ENCODE measurements at regions not wholly inside any gene's neighbourhood (a gene's known extent, or its start where the extent isn't known, plus 50 kb on each side); places are given as distances from the start of the nearest gene placed in this dataset.

DNA sequence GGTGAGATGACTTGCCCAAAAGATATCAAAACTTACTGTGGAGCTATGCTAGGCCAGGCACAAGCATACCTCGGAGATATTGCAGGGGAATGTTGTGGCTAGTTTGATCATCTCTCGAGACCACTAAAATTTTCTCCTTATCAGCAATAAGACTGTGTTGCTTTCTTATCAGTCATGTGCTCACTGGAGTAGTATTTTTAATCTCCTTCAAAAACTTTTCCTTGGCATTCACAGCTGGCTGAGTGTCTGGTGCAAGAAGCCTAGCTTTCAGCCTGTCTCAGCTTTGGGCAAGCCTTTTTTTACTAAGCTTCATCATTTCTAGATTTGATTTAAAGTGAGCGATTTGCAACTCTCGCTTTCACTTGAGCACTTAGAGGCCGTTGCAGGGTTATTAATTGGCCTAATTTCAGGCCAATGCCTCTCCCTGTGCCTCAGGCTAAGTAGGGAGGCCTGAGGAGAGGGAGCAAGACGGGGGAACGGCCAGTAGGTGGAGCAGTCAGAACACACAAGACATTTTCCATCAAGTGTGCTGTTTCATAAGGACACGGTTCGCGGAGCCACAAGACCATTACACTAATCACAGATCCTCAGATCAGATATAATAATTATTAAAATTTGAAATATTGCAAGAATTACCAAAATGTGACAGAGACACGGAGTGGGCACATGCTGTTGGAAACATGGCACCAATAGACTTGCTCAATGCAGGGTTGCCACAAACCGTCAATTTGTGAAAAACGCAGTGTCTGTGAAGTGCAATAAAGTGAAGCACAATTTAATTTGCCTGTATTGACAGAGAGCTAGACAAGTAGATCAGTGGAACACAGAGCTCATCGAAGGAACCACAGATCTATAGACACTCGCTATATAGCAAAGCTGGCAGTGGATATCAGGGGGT, 106.8 kb upstream of the SIRPG start:
- no peak overlapping the region for H3K4ac ChIP-seq (ENCODE audit: low read depth in 1 of 2, low read length in 2 of 2)
- peaks cover 2% of the 10 kb centered on the region for H3K4me1 ChIP-seq (ENCODE audit: control insufficient read depth, insufficient read depth, low read depth, low read length)
- WGBS = 37% methylated on average over 15 of the region's 15 CpGs
- H4K91ac ChIP-seq (ENCODE audit: low read length) = no peak overlapping the region
- no peak overlapping the region for H3K4me2 ChIP-seq (ENCODE audit: low read length, poor library complexity, severe bottlenecking)
- no peaks in the 10 kb centered on the region for H3K36me3 ChIP-seq (ENCODE audit: control insufficient read depth in 1 of 2, insufficient read depth in 2 of 2, low read depth in 1 of 2, low read length in 2 of 2)
- H4K8ac ChIP-seq (ENCODE audit: low read length) = no peak overlapping the region
- no peak overlapping the region for H2BK120ac ChIP-seq (ENCODE audit: low read depth, low read length)
- no peak overlapping the region for H2AK5ac ChIP-seq (ENCODE audit: low read length, severe bottlenecking)
- H3K14ac ChIP-seq (ENCODE audit: low read length in 2 of 2) = no peak overlapping the region
- H2BK5ac ChIP-seq (ENCODE audit: low read depth, low read length, poor library complexity, severe bottlenecking) = no peak overlapping the region
- no peaks in the 10 kb centered on the region for H3K27me3 ChIP-seq (ENCODE audit: control insufficient read depth in 1 of 2, insufficient read depth in 1 of 2, low read length in 2 of 2)
- no peak overlapping the region for H3K27ac ChIP-seq (ENCODE audit: low read length, poor library complexity, severe bottlenecking)
- H2AFZ ChIP-seq (ENCODE audit: low read depth, low read length) = no peak overlapping the region
- no peaks in the 10 kb centered on the region for H3K9me3 ChIP-seq (ENCODE audit: control insufficient read depth, low read length)
- H2BK15ac ChIP-seq (ENCODE audit: low read depth, poor library complexity, severe bottlenecking) = no peak overlapping the region
- H3K23ac ChIP-seq (ENCODE audit: low read length in 2 of 2) = no peak overlapping the region
- no peak overlapping the region for H3K18ac ChIP-seq (ENCODE audit: low read depth in 1 of 2, low read length in 2 of 2)
- H3K4me3 ChIP-seq (ENCODE audit: insufficient read depth in 1 of 2, low read depth in 1 of 2, low read length in 2 of 2) = no peak overlapping the region
- peak overlapping the region; percentile 55 for H3K9ac ChIP-seq (ENCODE audit: low read length)
- H2BK12ac ChIP-seq (ENCODE audit: low read length in 2 of 2) = no peak overlapping the region
- peak; percentile 85 for DNase-seq
- H3K79me1 ChIP-seq (replicated peaks; ENCODE audit: low read length, poor library complexity, severe bottlenecking) = no peaks in the 10 kb centered on the region

DNA sequence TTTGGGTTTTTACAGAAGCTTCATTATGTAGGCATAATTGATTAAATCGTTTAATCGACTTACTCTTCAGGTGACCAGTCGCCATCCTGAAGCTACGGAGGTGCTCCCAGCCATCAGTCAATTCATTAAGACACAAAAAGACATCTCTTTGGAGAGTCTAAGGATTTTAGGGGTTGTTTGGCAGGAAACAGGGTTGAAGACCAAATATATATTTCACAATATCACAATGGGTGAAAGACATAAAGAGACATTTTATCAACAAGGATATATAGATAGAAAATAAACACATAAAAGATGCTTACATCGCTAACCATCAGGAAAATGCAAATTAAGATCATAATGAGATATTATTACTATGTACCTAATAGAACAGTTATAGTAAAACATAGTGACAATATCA, 104.0 kb upstream of the SIRPG start:
- no peaks in the 10 kb centered on the region for H3K36me3 ChIP-seq (ENCODE audit: control insufficient read depth in 1 of 2, insufficient read depth in 2 of 2, low read depth in 1 of 2, low read length in 2 of 2)
- no peak overlapping the region for H2AK5ac ChIP-seq (ENCODE audit: low read length, severe bottlenecking)
- no peak overlapping the region for H4K8ac ChIP-seq (ENCODE audit: low read length)
- H2AFZ ChIP-seq (ENCODE audit: low read depth, low read length) = no peak overlapping the region
- H3K4ac ChIP-seq (ENCODE audit: low read depth in 1 of 2, low read length in 2 of 2) = no peak overlapping the region
- no peak overlapping the region for H2BK5ac ChIP-seq (ENCODE audit: low read depth, low read length, poor library complexity, severe bottlenecking)
- no peak overlapping the region for H3K18ac ChIP-seq (ENCODE audit: low read depth in 1 of 2, low read length in 2 of 2)
- H3K27ac ChIP-seq (ENCODE audit: low read length, poor library complexity, severe bottlenecking) = no peak overlapping the region
- no peak for DNase-seq
- no peaks in the 10 kb centered on the region for H3K9me3 ChIP-seq (ENCODE audit: control insufficient read depth, low read length)
- no peak overlapping the region for H3K4me3 ChIP-seq (ENCODE audit: insufficient read depth in 1 of 2, low read depth in 1 of 2, low read length in 2 of 2)
- no peak overlapping the region for H3K14ac ChIP-seq (ENCODE audit: low read length in 2 of 2)
- H3K9ac ChIP-seq (ENCODE audit: low read length) = peak overlapping the region; percentile 55
- WGBS = 100% methylated on average over 2 of the region's 5 CpGs
- H2BK120ac ChIP-seq (ENCODE audit: low read depth, low read length) = no peak overlapping the region
- H3K23ac ChIP-seq (ENCODE audit: low read length in 2 of 2) = no peak overlapping the region
- no peaks in the 10 kb centered on the region for H3K79me1 ChIP-seq (replicated peaks; ENCODE audit: low read length, poor library complexity, severe bottlenecking)
- H2BK12ac ChIP-seq (ENCODE audit: low read length in 2 of 2) = no peak overlapping the region
- H4K91ac ChIP-seq (ENCODE audit: low read length) = no peak overlapping the region
- no peak overlapping the region for H2BK15ac ChIP-seq (ENCODE audit: low read depth, poor library complexity, severe bottlenecking)
- H3K27me3 ChIP-seq (ENCODE audit: control insufficient read depth in 1 of 2, insufficient read depth in 1 of 2, low read length in 2 of 2) = no peaks in the 10 kb centered on the region
- H3K4me1 ChIP-seq (ENCODE audit: control insufficient read depth, insufficient read depth, low read depth, low read length) = peaks cover 4% of the 10 kb centered on the region
- H3K4me2 ChIP-seq (ENCODE audit: low read length, poor library complexity, severe bottlenecking) = no peak overlapping the region

DNA sequence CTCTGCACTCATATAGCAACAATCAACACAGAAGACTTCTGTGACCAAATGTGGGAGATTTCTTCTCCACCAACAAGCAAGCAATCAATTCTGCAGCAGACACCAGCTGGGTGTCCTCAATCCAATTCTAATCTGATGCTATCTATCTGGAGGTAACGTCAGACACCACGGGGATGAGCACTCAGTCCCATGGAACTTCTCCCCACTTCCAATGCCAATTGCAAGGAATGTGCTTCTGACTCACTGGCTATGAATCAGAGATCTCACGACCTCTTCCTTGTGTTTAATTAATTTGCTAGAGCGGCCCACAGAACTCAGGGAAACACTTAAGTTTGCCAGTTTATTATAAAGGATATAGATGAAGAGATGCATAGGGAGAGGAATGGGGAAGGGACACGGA, 103.5 kb upstream of the SIRPG start:
- Histone ChIP-seq H3K23ac (ENCODE audit: low read length in 2 of 2) (no peak overlapping the region), H3K36me3 (ENCODE audit: control insufficient read depth in 1 of 2, insufficient read depth in 2 of 2, low read depth in 1 of 2, low read length in 2 of 2) (no peaks in the 10 kb centered on the region), H3K14ac (ENCODE audit: low read length in 2 of 2) (no peak overlapping the region), H3K4me3 (ENCODE audit: insufficient read depth in 1 of 2, low read depth in 1 of 2, low read length in 2 of 2) (no peak overlapping the region), H2AFZ (ENCODE audit: low read depth, low read length) (no peak overlapping the region), H4K91ac (ENCODE audit: low read length) (no peak overlapping the region), H3K27ac (ENCODE audit: low read length, poor library complexity, severe bottlenecking) (no peak overlapping the region), H2BK5ac (ENCODE audit: low read depth, low read length, poor library complexity, severe bottlenecking) (no peak overlapping the region), H4K8ac (ENCODE audit: low read length) (no peak overlapping the region), H3K4ac (ENCODE audit: low read depth in 1 of 2, low read length in 2 of 2) (no peak overlapping the region), H3K9me3 (ENCODE audit: control insufficient read depth, low read length) (no peaks in the 10 kb centered on the region), H2BK120ac (ENCODE audit: low read depth, low read length) (no peak overlapping the region), H3K4me2 (ENCODE audit: low read length, poor library complexity, severe bottlenecking) (no peak overlapping the region), H3K27me3 (ENCODE audit: control insufficient read depth in 1 of 2, insufficient read depth in 1 of 2, low read length in 2 of 2) (no peaks in the 10 kb centered on the region), H2BK12ac (ENCODE audit: low read length in 2 of 2) (no peak overlapping the region), H3K79me1 (replicated peaks; ENCODE audit: low read length, poor library complexity, severe bottlenecking) (no peaks in the 10 kb centered on the region), H2BK15ac (ENCODE audit: low read depth, poor library complexity, severe bottlenecking) (no peak overlapping the region), H3K9ac (ENCODE audit: low read length) (peak overlapping the region; percentile 55), H3K18ac (ENCODE audit: low read depth in 1 of 2, low read length in 2 of 2) (no peak overlapping the region), H3K4me1 (ENCODE audit: control insufficient read depth, insufficient read depth, low read depth, low read length) (peaks cover 4% of the 10 kb centered on the region), H2AK5ac (ENCODE audit: low read length, severe bottlenecking) (no peak overlapping the region)
- WGBS = 15% methylated on average over 5 of the region's 5 CpGs
- peak; percentile 91 for DNase-seq

DNA sequence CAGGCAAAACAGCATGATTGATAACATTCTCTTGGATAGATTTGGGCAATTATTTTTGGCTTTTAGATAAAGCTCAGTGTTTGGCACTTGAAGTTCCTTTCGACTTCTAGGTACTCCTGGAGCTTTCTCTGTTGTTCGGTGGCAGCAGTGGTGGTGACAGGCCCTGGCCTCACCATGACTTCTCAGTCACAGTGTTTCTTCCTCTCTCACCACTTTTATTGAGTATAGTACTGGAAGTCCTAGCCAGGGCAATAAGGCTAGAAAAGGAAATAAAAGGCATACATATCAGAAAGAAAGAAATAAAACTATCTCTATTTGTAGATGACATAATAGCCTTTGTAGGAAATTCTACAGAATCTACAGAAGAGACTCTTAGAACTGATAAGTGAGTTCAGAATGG, 101.2 kb upstream of the SIRPG start:
- no peaks in the 10 kb centered on the region for H3K36me3 ChIP-seq (ENCODE audit: control insufficient read depth in 1 of 2, insufficient read depth in 2 of 2, low read depth in 1 of 2, low read length in 2 of 2)
- H3K9ac ChIP-seq (ENCODE audit: low read length) = no peak overlapping the region
- H3K4me1 ChIP-seq (ENCODE audit: control insufficient read depth, insufficient read depth, low read depth, low read length) = peaks cover 4% of the 10 kb centered on the region
- no peaks in the 10 kb centered on the region for H3K27me3 ChIP-seq (ENCODE audit: control insufficient read depth in 1 of 2, insufficient read depth in 1 of 2, low read length in 2 of 2)
- H3K4ac ChIP-seq (ENCODE audit: low read depth in 1 of 2, low read length in 2 of 2) = no peak overlapping the region
- no peak overlapping the region for H2BK120ac ChIP-seq (ENCODE audit: low read depth, low read length)
- peak overlapping the region; percentile 64 for H3K27ac ChIP-seq (ENCODE audit: low read length, poor library complexity, severe bottlenecking)
- no peaks in the 10 kb centered on the region for H3K9me3 ChIP-seq (ENCODE audit: control insufficient read depth, low read length)
- DNase-seq = no peak
- WGBS = no CpG with 5 or more reads among the region's 2 CpGs
- no peak overlapping the region for H4K91ac ChIP-seq (ENCODE audit: low read length)
- H3K14ac ChIP-seq (ENCODE audit: low read length in 2 of 2) = no peak overlapping the region
- H2BK12ac ChIP-seq (ENCODE audit: low read length in 2 of 2) = no peak overlapping the region
- H2BK5ac ChIP-seq (ENCODE audit: low read depth, low read length, poor library complexity, severe bottlenecking) = no peak overlapping the region
- H2AK5ac ChIP-seq (ENCODE audit: low read length, severe bottlenecking) = no peak overlapping the region
- H3K18ac ChIP-seq (ENCODE audit: low read depth in 1 of 2, low read length in 2 of 2) = no peak overlapping the region
- H3K4me3 ChIP-seq (ENCODE audit: insufficient read depth in 1 of 2, low read depth in 1 of 2, low read length in 2 of 2) = no peak overlapping the region
- no peak overlapping the region for H3K23ac ChIP-seq (ENCODE audit: low read length in 2 of 2)
- H3K79me1 ChIP-seq (replicated peaks; ENCODE audit: low read length, poor library complexity, severe bottlenecking) = no peaks in the 10 kb centered on the region
- no peak overlapping the region for H3K4me2 ChIP-seq (ENCODE audit: low read length, poor library complexity, severe bottlenecking)
- H4K8ac ChIP-seq (ENCODE audit: low read length) = no peak overlapping the region
- no peak overlapping the region for H2BK15ac ChIP-seq (ENCODE audit: low read depth, poor library complexity, severe bottlenecking)
- H2AFZ ChIP-seq (ENCODE audit: low read depth, low read length) = no peak overlapping the region

Measured in mesenchymal stem cell (in vitro differentiated cells and primary cell).